BLaER1 (cell line): ENCODE measurements at regions not wholly inside any gene's neighbourhood (a gene's known extent, or its start where the extent isn't known, plus 50 kb on each side); places are given as distances from the start of the nearest gene placed in this dataset.

Experiments used
- H3K27ac ChIP-seq: shearing (Covaris generic); formaldehyde crosslinking; 2 replicates; pipeline ENCODE4 v1.8.1; 2022
- H3K27me3 ChIP-seq: shearing (Covaris generic); formaldehyde crosslinking; 2 replicates; pipeline ENCODE4 v1.8.1; 2022
- H3K36me3 ChIP-seq: shearing (Covaris generic); formaldehyde crosslinking; 2 replicates; pipeline ENCODE4 v1.8.1; 2022
- H3K4me1 ChIP-seq: shearing (Covaris generic); formaldehyde crosslinking; 2 replicates; pipeline ENCODE4 v1.8.1; 2022
- H3K4me2 ChIP-seq: shearing (Covaris generic); formaldehyde crosslinking; 2 replicates; pipeline ENCODE4 v1.8.1; 2022
- H3K4me3 ChIP-seq: shearing (Covaris generic); formaldehyde crosslinking; 2 replicates; pipeline ENCODE4 v1.8.1; 2022
- H3K9ac ChIP-seq: shearing (Covaris generic); formaldehyde crosslinking; 2 replicates; pipeline ENCODE4 v1.8.1; 2022
- H3K9me3 ChIP-seq: shearing (Covaris generic); formaldehyde crosslinking; 2 replicates; pipeline ENCODE4 v1.8.1; 2022
- H4K20me1 ChIP-seq: shearing (Covaris generic); formaldehyde crosslinking; 2 replicates; pipeline ENCODE4 v1.8.1; 2022
- Cebpa-rat ChIP-seq: shearing (Covaris generic); IDR thresholded peaks from 2 replicates; pipeline ENCODE4 v1.8.1; 2022

GRCh38 chr4:7128234-7128633, 60.4 kb upstream of the GRPEL1 start:
- peaks cover 64% of the 10 kb centered on the region for H3K4me1 ChIP-seq
- no peak for TF ChIP-seq Cebpa-rat
- H3K27ac ChIP-seq = peak overlapping the region; percentile 70

GRCh38 chr4:7127576-7127975, 59.7 kb upstream of the GRPEL1 start:
- H3K9ac ChIP-seq = peak overlapping the region; percentile 42; the same call in 1 of the 2 replicates
- H3K27ac ChIP-seq = peak overlapping the region; percentile 70
- no peaks in the 10 kb centered on the region for H3K36me3 ChIP-seq
- no peaks in the 10 kb centered on the region for H3K27me3 ChIP-seq
- peaks cover 70% of the 10 kb centered on the region for H3K4me1 ChIP-seq
- H3K4me2 ChIP-seq = peak overlapping the region; percentile 94
- 0 out of 2 replicates have a peak, but pooled peaks cover 1% of the 10 kb centered on the region for H3K9me3 ChIP-seq
- H3K4me3 ChIP-seq = 0 out of 2 replicates have a peak overlapping the region, but pooled peaks have one; percentile 35
- TF ChIP-seq Cebpa-rat = no peak
- no peaks in the 10 kb centered on the region for H4K20me1 ChIP-seq

More at GRCh38 chr4:7128234-7128633, 60.4 kb upstream of the GRPEL1 start:
- Histone ChIP-seq H3K36me3 (no peaks in the 10 kb centered on the region), H3K4me2 (peak overlapping the region; percentile 94), H4K20me1 (no peaks in the 10 kb centered on the region), H3K4me3 (no peak overlapping the region), H3K27me3 (no peaks in the 10 kb centered on the region), H3K9ac (no peak overlapping the region), H3K9me3 (peaks cover 7% of the 10 kb centered on the region; the same call in 1 of the 2 replicates)

GRCh38 chr4:7126981-7127380, 59.1 kb upstream of the GRPEL1 start:
- no peaks in the 10 kb centered on the region for H3K36me3 ChIP-seq
- no peaks in the 10 kb centered on the region for H3K27me3 ChIP-seq
- no peak for TF ChIP-seq Cebpa-rat
- peak overlapping the region; percentile 70 for H3K27ac ChIP-seq
- no peak overlapping the region for H3K4me3 ChIP-seq
- peaks cover 74% of the 10 kb centered on the region for H3K4me1 ChIP-seq
- H3K9me3 ChIP-seq = no peaks in the 10 kb centered on the region
- no peaks in the 10 kb centered on the region for H4K20me1 ChIP-seq
- no peak overlapping the region for H3K9ac ChIP-seq
- H3K4me2 ChIP-seq = peak overlapping the region; percentile 94

GRCh38 chr4:7124689-7125442, 57.0 kb upstream of the GRPEL1 start:
- Histone ChIP-seq H3K36me3 (no peaks in the 10 kb centered on the region), H3K9ac (no peak overlapping the region), H3K27ac (peak overlapping the region; percentile 14; the same call in 1 of the 2 replicates), H3K4me3 (no peak overlapping the region), H3K4me1 (peaks cover 65% of the 10 kb centered on the region), H3K9me3 (no peaks in the 10 kb centered on the region), H3K4me2 (peak overlapping the region; percentile 94), H3K27me3 (no peaks in the 10 kb centered on the region), H4K20me1 (no peaks in the 10 kb centered on the region)
- no peak for TF ChIP-seq Cebpa-rat

GRCh38 chr4:7121866-7122653, 54.2 kb upstream of the GRPEL1 start:
- peak overlapping the region; percentile 36 for H3K4me2 ChIP-seq
- H3K9me3 ChIP-seq = no peaks in the 10 kb centered on the region
- H4K20me1 ChIP-seq = no peaks in the 10 kb centered on the region
- H3K27ac ChIP-seq = no peak overlapping the region
- H3K36me3 ChIP-seq = no peaks in the 10 kb centered on the region
- H3K4me3 ChIP-seq = no peak overlapping the region
- no peak overlapping the region for H3K9ac ChIP-seq
- TF ChIP-seq Cebpa-rat = no peak
- peaks cover 37% of the 10 kb centered on the region for H3K4me1 ChIP-seq
- no peaks in the 10 kb centered on the region for H3K27me3 ChIP-seq

- H3K27ac ChIP-seq = no peak overlapping the region
- no peak overlapping the region for H3K4me3 ChIP-seq
- no peaks in the 10 kb centered on the region for H4K20me1 ChIP-seq
- H3K9ac ChIP-seq = no peak overlapping the region
- H3K4me1 ChIP-seq = peaks cover 29% of the 10 kb centered on the region
- H3K9me3 ChIP-seq = no peaks in the 10 kb centered on the region
- no peaks in the 10 kb centered on the region for H3K27me3 ChIP-seq
- H3K36me3 ChIP-seq = no peaks in the 10 kb centered on the region
- no peak overlapping the region for H3K4me2 ChIP-seq
- no peak for TF ChIP-seq Cebpa-rat
These were observed 53.3 kb upstream of the GRPEL1 start for GRCh38 chr4:7121174-7121573.

GRCh38 chr4:7120341-7120740, 52.5 kb upstream of the GRPEL1 start:
- Histone ChIP-seq H4K20me1 (no peaks in the 10 kb centered on the region), H3K36me3 (no peaks in the 10 kb centered on the region), H3K9ac (no peak overlapping the region), H3K4me2 (no peak overlapping the region), H3K27ac (no peak overlapping the region), H3K4me3 (no peak overlapping the region), H3K9me3 (no peaks in the 10 kb centered on the region), H3K27me3 (no peaks in the 10 kb centered on the region), H3K4me1 (peaks cover 20% of the 10 kb centered on the region)
- no peak for TF ChIP-seq Cebpa-rat

GRCh38 chr4:7118013-7118832, 50.4 kb upstream of the GRPEL1 start:
- no peak overlapping the region for H3K4me3 ChIP-seq
- H4K20me1 ChIP-seq = no peaks in the 10 kb centered on the region
- no peak overlapping the region for H3K27ac ChIP-seq
- H3K27me3 ChIP-seq = no peaks in the 10 kb centered on the region
- H3K36me3 ChIP-seq = no peaks in the 10 kb centered on the region
- TF ChIP-seq Cebpa-rat = no peak
- peaks cover 9% of the 10 kb centered on the region; the same call in 1 of the 2 replicates for H3K4me1 ChIP-seq
- no peak overlapping the region for H3K9ac ChIP-seq
- H3K9me3 ChIP-seq = no peaks in the 10 kb centered on the region
- no peak overlapping the region for H3K4me2 ChIP-seq
